CD4-positive, alpha-beta T cell treated with Interleukin-4 for 4 hours (primary cell): ENCODE measurements at regions not wholly inside any gene's neighbourhood (a gene's known extent, or its start where the extent isn't known, plus 50 kb on each side); places are given as distances from the start of the nearest gene placed in this dataset.

ENCODE experiments used
- DNase-seq: peaks from one replicate; pipeline ENCODE4 v3.0.0-alpha.2; 2020

DNA sequence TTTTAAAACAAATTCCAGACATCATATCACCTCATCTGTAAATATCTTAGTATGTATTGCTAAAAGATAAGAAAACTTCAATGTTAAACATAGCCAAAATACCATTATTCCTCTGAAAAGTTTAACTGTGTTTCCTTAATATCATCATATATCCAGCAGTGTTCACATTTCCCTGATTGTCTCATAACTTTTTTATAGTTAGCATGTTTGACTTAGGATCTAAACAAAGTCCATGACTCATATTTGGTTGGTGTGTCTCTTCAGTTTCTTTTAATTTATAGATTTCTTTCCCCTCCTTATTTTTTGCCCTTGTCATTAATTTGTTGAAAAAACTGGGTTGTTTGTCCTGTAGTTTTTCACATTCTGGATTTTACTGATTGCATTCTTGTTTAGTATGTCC, 163.0 kb downstream of the RPS12 start:
- no peak for DNase-seq

DNA sequence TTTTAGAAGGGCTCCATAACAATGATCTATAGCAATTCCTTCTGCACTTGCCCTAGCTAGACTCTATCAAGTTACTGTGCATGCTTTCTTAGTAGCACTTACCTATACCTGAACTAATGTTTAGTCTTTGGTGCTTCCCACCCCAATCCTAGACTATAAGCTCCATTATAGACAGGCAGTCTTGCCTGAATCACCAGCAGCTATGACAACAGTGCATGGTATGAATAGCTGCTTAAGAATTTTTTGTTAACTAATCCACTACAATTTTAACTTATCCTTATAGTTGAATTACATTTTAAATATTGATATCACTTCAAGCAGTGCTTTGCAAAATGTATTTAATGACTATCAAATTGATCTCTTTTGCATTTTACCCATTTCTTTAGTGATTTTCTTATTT, 164.3 kb downstream of the RPS12 start:
- DNase-seq: no peak

DNA sequence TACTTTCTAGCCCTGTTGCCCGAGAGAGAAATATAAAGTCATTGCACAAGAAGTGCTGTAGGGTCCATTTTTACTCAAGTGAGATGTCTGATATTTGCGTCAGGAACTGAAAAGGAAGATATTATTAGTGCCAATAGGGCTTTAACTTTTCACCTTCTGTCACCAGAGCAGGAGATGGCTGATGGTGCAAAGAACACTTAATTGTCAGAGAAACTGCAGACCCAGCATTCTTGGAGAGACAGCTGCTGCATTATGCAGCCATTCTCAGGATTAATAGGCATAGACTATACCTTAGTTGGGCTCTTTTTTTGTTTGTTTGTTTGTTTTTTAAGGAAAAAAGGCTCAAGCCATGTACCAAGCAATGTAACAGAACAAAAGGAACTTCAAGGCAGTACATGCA, 179.4 kb downstream of the RPS12 start:
- DNase-seq: no peak

DNA sequence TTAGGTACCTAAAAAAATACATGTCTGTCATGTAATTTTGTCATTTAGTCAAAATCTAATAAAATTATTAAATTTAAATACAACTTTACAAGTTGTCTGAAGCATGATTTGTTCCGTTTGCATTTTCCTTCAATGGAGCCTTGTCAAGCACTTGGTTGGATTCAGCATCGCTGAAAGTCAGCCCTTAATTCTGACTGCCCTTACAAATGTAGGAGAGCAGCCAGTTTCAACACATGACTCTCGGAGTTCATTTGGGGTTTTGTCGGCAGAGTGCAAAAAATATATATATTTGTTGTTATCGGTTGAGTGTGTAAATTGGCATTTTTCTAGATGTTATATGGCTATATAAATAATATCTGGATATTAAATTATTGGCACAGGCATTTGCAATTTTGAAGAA, 180.6 kb downstream of the RPS12 start:
- no peak for DNase-seq

DNA sequence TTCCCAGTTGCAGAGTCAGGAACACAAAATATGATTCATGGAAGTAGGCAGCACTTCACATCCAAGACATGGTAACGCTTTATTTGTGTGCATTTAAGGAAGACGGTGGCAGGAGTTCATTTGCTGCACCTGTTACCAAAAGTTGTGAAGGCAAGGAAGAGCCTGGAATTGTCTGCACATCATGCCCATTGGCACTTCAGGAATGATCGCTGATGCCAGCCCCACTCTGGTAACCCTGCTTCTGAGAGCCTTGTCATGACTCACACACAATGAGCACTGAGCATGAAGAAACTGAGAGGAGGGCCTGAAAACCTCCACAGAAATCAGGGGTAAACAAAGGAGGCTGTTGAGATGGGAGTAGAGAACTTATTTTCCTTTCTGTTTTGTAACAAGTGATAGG, 181.1 kb downstream of the RPS12 start:
- DNase-seq: no peak

GRCh38 chr6:132998418-132998817, 184.0 kb downstream of the RPS12 start:
- no peak for DNase-seq

- no peak for DNase-seq
Measured at GRCh38 chr6:133001040-133001565, 186.7 kb downstream of the RPS12 start.

DNA sequence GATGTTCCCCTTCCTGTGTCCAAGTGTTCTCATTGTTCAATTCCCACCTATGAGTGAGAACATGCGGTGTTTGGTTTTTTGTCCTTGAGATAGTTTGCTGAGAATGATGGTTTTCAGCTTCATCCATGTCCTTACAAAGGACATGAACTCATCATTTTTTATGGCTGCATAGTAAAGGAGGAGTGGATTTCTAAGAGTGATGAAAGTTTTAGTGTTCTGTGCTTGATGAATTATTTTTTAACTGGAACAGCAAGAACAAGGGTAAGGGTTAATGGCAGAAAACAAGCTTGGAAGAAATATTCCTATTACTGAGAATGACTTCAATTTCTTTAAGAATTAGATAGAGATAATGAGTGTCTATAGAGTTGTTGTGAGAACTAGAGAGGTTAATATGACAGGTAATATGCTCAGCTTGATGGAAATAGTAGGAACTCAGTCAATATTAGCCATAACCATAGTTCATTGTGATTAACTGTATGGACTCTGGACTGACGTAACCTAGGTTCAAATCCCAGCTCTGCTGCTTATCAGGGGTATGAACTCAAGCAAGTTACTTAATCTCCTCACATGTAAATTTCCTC, 190.0 kb downstream of the RPS12 start:
- no peak for DNase-seq

GRCh38 chr6:133012774-133013173, 198.4 kb downstream of the RPS12 start:
- no peak for DNase-seq

DNA sequence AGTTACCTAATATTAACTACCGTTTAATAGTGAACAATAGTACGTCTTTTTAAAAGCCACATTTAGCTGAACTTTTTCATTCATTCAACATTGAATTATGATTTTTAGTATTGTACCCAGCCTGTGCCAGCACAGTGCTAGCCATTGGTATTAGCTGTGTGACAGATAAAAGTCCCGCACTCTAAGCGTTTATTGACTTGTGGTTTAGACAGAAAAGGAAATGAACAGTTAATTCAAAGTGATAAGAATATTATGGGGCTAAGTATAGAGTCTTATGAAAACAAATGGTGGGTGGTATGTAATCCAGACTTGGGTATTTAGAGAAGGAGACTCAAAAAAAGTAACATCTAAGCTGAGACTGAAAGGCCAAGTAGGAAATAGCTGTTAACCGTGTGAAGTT, 202.3 kb downstream of the RPS12 start:
- DNase-seq: no peak

GRCh38 chr6:133017581-133017980, 203.2 kb downstream of the RPS12 start:
- no peak for DNase-seq

DNA sequence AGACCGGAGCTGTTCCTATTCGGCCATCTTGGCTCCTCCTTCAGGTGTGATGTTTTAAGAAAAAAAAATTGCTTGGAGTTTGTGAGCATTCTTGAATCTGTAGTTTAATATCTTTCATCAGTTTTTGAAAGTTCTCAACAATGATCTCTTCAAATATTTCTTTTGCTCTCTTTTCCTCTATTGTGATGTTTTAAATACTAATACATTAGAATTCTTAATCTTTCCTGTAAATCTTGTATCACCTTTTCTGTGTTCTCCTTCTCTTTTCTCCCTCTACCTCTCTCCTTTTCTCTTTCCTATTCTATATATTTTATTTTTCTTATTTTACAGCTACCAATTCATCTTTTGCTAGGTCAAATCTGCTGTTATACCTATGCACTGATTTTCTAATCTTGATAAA, 212.3 kb downstream of the RPS12 start:
- DNase-seq: no peak

GRCh38 chr6:133033263-133033662, 207.9 kb upstream of the EYA4 start:
- no peak for DNase-seq

DNA sequence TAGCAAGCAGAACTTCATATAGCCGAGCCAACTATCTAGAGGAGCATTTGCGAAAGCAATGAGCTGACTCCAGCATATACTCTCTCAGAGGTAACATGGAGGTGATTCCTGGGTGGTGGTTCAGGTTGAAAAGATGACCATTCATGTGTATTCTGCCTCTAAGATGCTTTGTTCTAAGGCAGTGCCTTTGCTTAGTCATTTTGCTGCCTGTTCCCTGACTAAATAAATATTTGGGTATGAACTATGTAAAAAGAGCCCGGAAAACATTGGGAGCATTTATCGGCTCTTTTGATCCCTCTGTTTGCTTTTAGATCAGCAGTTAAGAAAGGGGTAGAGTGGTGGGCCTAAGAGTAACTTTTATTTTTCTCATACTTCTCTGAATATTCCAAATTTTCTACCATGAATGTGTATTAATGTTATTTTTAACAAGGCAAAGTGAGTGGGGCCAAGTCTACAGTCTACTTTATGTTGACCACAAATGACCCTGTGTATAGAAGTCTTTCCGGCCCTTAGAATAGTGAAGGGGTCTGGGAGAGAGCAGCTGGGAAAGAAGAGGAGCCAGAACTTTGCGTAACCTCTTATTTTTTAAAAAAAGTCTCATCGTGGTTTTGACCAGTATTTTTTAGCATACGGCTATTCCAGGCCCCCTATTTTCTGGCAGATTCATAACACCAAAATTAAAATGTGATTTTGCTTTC, 206.5 kb upstream of the EYA4 start:
- DNase-seq: no peak

- DNase-seq: no peak
Measured at GRCh38 chr6:133040094-133040802, 200.9 kb upstream of the EYA4 start.

GRCh38 chr6:133040803-133041419, 200.2 kb upstream of the EYA4 start:
- DNase-seq: no peak

DNA sequence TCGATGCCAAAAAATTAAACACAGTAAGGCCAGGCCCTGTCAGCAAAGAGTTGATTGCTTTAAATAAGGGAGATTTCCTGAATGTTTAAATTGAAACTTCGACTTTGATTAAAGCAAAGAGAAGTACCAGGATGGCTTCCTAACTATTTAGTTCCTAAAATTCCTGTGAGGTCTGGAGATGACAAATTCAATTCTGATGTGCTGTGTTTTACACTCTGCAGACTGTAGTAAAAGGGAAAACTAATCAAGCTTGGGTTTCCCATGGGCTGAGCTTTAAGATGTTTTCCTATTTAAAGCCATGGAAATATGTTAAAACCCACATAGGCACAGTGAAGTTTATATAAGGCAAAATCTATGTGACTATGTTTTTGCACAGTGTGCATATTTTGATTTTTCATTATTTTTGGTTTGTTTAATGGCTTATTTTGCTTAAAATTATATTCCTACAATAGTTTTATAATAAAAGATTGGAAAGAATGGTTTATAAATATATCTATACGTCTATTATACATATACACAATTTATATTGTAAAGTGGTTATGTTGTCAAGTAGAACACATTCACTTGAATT, 198.5 kb upstream of the EYA4 start:
- DNase-seq: no peak

DNA sequence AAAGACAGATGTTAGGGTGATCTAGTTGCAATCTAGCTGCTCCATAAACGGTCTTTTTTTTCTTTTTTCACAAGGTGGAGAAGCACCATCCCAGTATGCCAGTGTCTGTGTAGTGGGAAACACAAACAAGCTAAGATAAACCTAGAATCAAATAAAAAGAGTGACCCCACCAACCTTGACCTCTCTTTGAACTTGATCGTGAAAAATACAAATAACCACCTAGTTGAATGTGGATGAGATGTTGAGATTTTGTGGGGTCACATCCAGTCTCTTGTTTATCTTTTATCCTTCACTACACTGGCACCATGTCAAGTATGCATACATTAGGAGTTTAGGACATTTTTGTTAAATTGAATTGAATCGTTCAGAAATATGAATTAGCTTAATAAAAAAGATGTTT, 194.6 kb upstream of the EYA4 start:
- DNase-seq: no peak

DNA sequence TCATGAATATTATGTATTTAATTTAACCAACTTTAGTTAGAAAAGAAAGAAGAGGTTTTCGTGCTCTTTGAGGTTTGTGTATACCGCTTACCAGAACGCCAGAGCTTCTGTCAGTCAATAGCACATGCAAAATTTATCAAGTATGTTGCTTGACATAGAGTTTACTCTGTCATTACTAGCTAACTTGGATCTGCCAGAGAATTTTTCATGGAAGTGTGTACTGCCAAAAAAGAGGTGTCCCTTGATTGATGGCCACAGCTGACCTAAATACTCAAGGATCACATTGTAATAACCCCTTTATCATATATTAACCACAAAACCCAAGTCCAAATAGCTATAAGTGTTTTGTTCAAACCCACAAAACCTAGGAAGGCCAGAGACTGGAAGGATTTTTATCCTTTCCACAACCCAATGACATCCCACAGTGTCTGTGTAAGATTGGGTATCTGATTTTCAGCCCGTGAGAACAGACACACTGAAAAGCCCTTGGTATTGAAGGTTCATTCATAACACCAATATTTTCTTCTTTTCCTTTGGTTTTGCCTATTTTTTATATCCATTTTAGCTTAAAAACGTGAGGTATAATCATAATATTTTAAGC, 194.0 kb upstream of the EYA4 start:
- DNase-seq: no peak

- DNase-seq: no peak
Measured at GRCh38 chr6:133047706-133048105, 193.5 kb upstream of the EYA4 start.

GRCh38 chr6:133051240-133051639, 189.9 kb upstream of the EYA4 start:
- no peak for DNase-seq

GRCh38 chr6:133052465-133052864, 188.7 kb upstream of the EYA4 start:
- DNase-seq: no peak

DNA sequence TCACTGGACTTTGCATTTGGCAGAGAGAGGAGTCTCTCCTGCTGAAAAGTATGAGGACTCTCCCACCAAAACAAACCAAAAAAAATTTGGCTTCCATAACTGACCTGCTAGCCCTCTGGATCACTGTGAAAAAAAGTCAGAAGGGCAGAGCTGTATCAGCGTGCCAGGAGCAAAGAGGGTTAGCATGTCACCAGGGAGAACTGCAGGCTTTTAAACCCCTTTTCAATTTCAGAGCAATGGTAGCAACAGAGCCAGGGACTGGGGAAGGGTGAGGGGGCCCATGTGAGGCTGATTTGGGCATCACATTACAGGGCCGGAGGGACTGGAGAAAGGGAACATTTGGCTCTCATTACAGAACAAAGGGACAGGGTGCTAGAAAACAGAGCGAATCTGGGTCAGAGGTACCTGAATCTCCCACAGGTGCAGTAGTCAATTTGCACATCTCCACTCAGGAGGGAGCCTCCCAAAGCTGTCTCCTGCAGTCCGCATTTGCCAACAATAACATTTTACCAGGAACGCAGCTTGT, 185.7 kb upstream of the EYA4 start:
- DNase-seq: no peak
